PFSK-1 (cell line): ENCODE measurements at regions not wholly inside any gene's neighbourhood (a gene's known extent, or its start where the extent isn't known, plus 50 kb on each side); places are given as distances from the start of the nearest gene placed in this dataset.

Experiments
- FOXP2 ChIP-seq: optimal IDR thresholded peaks from 2 replicates; pipeline ENCODE3; 2011; ENCODE audit warnings: borderline replicate concordance, control low read depth, inconsistent platforms; ENCODE audit not compliant: insufficient read depth; ENCODE audit errors: extremely low read length, extremely low read depth
- POLR2AphosphoS5 ChIP-seq: IDR thresholded peaks from 2 replicates; pipeline ENCODE4 v1.6.1; 2012; ENCODE audit warnings: low read depth, mild to moderate bottlenecking, control low read depth, low read length, moderate library complexity
- REST ChIP-seq, 2 experiments: IDR thresholded peaks; 2 replicates each; pipeline versions ENCODE4 v1.6.1 to v1.8.0; 2011 to 2012; ENCODE audit warnings: low read depth in 2 of 2, low read length in 2 of 2, control low read depth in 1 of 2, inconsistent platforms in 1 of 2, mild to moderate bottlenecking in 1 of 2, moderate library complexity in 1 of 2; ENCODE audit not compliant: insufficient read depth in 1 of 2
- SIN3A ChIP-seq: IDR thresholded peaks from 2 replicates; pipeline ENCODE4 v1.6.1; 2012; ENCODE audit warnings: mild to moderate bottlenecking, low read length, moderate library complexity, borderline replicate concordance; ENCODE audit not compliant: insufficient read depth
- TAF1 ChIP-seq: IDR thresholded peaks from 2 replicates; pipeline ENCODE4 v1.6.1; 2012; ENCODE audit warnings: low read length, control low read depth, borderline replicate concordance; ENCODE audit not compliant: insufficient read depth

GRCh38 chr1:228898582-228898992, 163.3 kb downstream of the RHOU start:
- TF ChIP-seq REST (IDR thresholded peaks at IDR 0.05; ENCODE audit: insufficient read depth in 1 of 2, low read depth in 2 of 2, low read length in 2 of 2) (no peak), TAF1 (no peak), FOXP2 (no peak), POLR2AphosphoS5 (no peak), SIN3A (no peak)

- TF ChIP-seq SIN3A (no peak), POLR2AphosphoS5 (no peak), FOXP2 (no peak), TAF1 (no peak), REST (IDR thresholded peaks at IDR 0.05; ENCODE audit: insufficient read depth in 1 of 2, low read depth in 2 of 2, low read length in 2 of 2) (no peak)
These were observed 164.2 kb downstream of the RHOU start for GRCh38 chr1:228899421-228899956.

GRCh38 chr1:228900099-228900885, 165.0 kb downstream of the RHOU start:
- TF ChIP-seq SIN3A (no peak), POLR2AphosphoS5 (no peak), FOXP2 (no peak), REST (IDR thresholded peaks at IDR 0.05; ENCODE audit: insufficient read depth in 1 of 2, low read depth in 2 of 2, low read length in 2 of 2) (no peak)

- TF ChIP-seq SIN3A: no peak
- no peak for TF ChIP-seq FOXP2
- TF ChIP-seq REST (IDR thresholded peaks at IDR 0.05; ENCODE audit: insufficient read depth in 1 of 2, low read depth in 2 of 2, low read length in 2 of 2): no peak
- TF ChIP-seq TAF1: no peak
- TF ChIP-seq POLR2AphosphoS5: no peak
These were observed 165.7 kb downstream of the RHOU start for GRCh38 chr1:228900886-228901392.
